ENCODE measurements at regions not wholly inside any gene's neighbourhood (a gene's known extent, or its start where the extent isn't known, plus 50 kb on each side); places are given as distances from the start of the nearest gene placed in this dataset.
"Not testable (repeated sequence)": the region's sequence is repeated elsewhere in the genome, so short reads cannot be mapped to it uniquely, and the experiment has no call there.

DNA sequence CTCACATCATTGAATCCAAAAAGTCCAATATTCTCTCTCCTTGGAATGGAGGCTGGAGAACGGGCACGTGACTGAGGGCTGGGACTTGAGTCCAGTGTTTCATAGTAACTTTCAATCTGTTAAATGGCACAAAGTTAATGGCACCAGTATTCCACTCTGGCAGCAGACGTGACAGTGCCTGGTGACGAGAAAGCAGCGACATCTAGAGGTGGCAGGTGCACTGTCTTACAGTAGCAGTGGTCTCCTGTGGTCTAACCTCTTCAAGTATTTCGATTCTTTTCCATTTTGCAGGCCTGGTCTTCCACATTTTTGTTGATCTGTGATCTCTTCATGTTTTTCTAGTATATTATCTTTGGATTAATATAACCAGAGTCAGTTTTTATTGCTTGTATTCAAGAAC lies 107.1 kb downstream of the OXSM start:
- DNase-seq, result no peak

DNA sequence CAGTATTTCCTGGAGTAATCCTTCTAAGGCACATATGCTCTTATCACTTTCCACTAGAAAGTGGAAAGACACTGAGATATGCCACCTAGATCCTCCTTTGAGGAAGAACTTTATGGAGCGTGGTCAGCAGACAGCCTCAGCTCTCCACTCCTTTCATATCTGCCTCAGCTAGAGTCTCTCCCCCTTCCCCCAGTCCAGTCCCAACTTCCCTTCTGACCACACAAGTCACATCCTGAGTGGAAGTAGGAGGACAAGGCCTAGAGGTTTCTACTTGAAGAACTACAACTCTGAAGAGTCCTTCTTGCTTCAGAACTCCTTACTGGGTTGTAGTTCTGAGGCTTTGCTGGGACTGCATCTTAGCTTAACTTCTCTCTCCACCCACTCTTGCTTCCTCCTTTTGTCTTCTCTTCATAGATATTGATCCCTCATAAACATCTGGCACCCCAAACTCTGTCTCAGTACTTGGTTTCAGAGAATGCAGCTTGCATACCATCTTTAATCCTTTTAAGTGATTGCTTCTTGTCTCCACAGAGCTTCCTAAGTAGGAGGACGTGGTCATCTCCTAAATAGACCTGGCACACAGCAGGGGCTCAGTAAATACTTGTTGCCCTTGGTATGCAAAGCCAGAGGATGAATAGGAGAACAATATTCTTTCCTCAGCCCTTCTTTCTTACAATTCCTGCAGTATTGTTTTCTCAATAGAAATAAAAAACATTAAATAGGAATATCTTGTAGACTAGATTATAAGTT lies 109.6 kb downstream of the OXSM start:
- no peak for DNase-seq

DNA sequence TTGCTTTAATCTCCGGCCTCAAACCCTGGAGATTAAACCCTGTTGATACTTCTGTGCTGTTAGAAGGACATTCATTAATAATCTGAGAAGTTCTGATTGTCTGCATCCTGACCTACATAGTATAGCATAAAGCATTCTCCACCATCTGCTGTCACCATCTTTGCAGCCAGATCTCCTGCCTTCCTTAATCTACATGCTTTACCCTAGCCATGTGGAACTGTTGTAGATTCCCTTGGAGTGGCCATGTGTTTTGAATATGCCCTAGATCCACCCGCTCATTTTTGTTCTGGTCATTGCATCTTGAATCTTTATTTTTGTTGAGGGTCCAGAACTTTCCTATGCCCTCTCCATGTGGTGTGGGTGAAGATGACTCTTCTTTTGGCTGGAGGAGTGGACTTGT lies 110.3 kb downstream of the OXSM start:
- DNase-seq, result no peak

DNA sequence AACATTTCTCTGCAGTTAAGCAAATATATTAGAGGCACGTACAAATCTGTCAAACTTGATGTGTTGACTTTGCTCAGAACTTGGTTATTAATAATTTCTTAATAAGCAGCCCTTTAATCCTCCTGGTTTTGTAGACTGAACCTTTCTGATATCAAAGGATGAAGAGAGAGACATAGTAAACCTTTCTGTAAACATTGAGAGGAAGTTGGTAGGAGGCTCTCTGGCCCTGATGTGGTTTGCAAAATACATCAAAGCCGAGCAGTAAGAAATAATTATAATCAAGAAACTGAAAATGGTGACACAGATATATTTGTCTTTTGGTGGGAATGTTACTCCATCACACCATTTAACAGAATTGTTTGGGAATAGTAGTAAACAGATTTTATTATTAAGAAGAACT lies 111.9 kb downstream of the OXSM start:
- DNase-seq, result peak; percentile 11

DNA sequence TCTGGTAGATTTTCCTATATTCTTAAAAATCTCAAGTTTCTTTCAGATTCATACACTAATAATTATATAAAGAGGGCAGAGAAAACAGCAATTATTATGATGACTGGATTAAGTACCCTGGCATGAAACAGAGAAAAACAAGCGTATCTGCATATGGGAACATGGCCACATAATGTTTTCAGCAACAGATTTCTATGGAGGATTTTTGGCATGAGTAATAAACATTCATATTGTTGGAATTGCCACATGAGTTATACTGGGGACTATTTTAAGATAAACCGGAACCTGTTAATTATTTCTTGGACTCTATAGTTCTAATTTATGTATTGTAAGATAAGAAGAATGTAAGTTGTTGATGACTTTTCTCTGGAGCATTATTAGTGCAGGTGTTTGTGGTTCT lies 112.7 kb downstream of the OXSM start:
- no peak for DNase-seq

DNA sequence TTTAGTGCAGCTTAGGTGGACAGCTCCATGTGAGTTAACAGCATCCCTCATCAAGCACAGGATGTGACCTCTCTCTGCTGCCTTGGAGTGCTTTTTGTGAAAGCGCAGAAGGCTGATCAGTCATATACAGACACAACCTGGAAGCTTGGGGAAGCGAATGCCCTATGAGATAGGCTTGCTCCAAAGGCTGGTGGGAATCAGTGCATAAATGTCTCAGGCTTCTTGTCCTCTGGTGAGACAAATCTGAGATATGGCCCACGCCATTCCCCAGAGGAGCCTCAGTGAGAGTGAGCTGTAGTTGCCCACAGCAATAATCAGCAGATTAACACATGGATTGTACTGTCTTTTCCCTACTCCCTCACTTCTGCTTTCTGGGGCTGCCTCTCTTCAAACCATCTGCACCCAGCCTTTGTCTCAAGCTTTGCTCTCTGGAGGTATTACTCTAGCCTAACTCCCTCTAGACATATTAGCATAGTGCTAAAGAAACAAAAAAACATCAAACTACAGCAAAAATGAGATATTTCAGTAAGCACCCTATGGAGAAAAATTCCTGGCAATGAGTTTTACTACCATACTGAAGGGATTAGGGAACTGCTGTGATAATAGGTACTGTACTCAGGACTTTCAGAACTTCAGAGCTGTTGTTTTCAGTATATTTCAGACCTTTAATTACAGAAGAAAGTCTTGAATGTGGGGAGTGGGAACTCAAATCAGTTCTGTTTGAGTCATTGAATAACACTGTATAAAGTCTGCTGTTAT lies 113.7 kb downstream of the OXSM start:
- DNase-seq, result no peak

DNA sequence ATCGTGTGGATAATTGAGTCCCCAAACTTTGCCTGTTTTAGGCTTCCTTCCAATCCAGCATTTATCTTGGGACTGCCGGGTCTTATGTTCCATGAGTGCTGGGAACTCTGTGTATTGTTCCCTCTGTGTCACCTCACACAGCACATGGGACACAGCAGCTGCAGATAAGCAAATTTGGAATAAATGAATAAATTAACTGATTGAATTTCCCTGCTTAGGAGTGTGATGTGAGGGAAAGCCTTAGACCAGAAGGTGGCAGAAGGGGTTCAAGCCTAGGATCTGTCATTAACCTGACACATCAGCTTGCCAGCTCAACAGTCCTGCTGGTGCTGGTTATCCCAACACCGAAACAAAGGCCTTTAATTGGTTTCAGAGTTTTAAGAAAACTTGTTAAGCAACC lies 114.3 kb downstream of the OXSM start:
- no peak for DNase-seq

DNA sequence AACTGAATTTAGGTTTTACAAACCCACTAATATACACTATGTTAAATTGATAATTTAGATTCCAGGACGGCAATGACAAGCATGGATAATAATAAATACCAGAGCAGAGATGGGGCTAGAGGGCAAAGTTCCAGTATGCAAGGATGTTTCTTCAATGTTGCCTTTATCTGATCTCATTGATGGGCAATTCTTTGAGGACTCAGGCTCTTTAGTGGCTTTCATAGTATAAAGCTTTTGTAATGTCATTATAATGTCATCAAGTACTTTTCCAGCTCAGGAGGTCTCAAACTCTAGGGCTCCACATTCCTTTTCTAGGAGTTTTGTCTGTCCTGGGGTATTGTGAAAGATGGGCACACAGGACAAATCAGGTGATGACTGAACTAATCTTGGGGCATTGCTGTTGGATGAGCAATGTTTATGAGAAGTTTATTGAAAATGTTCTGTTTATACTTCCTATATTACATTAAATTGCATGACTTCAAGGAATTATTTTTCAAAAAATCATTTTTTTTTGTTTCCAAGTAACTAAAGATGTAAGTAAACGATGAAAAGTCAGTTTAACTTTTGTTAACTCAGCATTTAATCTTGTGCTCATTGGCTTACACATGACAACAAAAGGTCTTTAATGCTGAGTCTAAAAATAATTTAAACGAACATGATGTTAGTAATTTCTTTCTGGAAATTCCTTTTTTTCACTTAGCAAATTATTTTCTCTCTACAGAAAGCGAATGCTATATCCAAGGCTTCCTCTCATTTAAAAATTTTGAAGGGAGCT lies 116.4 kb downstream of the OXSM start:
- DNase-seq, result no peak

DNA sequence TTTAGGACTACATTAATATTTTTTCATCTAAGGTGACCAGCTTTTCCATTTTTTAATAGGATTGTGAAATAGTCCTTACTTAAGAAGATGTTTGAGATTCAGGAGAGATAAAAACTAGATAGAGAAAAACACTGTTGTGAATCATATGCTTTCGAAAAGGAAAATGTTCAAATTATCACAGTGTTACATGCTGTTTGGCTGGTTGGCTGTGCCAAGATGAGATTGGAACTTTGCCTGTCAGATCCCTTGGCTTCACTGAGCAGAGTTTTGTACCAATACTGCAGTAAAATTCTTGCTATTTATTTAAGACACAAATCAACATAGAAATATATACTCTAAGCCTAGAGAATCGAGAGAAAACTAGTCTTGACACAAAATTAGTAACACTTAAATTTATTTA lies 117.2 kb downstream of the OXSM start:
- DNase-seq, result no peak

DNA sequence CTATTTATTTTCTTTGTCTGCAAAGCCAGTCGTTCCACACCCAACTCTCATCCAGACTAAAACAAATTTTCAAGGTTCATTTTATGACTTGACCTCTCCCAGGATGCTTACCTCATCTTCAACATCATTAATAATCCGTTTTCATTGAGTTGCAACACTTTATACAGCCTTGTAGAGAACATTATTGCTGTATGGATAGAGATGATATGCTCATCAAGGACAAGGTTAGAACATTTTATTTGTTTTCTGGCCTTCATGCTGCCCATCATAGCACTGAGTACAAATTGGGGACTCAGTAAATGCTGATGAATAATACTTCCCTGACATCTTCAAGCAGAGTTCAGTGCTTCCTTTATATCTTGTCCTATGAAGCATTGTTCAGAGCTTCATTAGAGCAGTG lies 120.2 kb downstream of the OXSM start:
- DNase-seq, result no peak

DNA sequence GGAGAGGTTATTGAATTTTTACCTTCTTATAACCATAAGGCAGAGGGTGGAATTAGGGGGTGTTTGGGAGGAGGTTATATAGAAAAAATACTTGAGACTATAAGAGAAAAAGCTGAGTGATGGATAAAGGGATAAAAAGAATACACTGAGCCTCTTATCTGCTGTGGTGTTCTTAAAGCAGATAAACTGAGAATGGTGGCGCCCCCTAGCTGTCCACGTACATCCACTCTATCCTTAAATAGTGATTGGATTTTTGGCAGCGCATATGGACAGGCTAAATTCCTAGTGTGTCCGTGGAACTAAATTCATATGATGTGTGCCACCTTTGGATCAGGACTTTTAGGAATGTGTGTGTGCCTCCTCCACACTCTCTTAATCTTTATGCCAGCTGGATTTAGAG lies 121.1 kb downstream of the OXSM start:
- peak; percentile 24 for DNase-seq

DNA sequence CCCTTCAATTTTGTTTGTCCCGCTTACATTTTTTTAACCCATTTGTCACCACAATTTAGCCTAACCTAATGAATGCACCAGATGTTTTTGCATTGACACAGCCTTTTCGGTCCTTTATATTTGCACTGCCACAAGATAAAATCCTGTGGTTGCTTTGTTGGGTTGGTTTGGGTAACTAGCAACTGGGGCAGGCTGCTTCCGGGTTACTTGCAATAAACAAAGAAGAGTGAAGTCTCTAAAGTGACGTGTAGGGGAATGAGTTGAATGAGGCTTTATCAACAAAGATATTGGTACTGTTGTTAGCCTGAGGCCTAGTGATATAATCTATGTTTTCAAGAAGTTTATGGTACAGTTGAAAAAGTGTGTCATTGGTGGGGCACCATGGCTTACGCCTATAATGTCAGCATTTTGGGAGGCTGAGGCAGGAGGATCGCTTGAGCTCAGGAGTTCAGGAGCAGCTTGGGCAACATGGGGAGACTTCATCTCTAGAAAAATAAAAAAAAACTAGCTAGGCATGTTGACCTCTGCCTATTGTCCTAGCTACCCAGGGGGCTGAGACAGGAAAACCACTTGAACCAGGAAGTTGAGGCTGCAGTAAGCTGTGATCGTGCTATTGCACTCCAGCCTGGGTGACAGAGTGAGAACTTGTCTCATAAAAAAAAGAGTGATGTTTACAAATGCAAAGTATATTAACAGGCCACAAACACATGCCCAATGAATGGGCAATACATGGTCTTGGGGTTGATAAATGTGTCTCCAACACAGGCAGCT lies 121.8 kb downstream of the OXSM start:
- peak; percentile 56 for DNase-seq

DNA sequence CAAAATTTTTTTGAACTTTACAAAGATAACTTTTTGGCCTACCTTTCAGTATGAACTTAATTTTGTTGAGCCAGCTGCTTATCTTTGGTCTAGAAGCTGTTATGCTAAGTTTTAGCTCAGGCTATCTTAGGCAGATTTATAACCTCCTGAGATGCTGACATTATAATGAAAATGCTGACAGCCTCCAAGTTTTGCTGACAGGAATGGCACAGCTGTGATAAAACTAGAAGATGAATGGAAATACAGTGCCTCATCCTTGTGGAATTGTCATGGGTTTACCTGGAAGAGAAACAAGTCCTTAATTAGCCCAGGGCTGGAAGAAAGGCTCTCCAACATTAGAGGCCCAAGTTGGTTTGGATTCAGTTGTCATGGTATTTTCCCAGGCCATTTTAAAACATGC lies 123.3 kb downstream of the OXSM start:
- DNase-seq, result no peak

DNA sequence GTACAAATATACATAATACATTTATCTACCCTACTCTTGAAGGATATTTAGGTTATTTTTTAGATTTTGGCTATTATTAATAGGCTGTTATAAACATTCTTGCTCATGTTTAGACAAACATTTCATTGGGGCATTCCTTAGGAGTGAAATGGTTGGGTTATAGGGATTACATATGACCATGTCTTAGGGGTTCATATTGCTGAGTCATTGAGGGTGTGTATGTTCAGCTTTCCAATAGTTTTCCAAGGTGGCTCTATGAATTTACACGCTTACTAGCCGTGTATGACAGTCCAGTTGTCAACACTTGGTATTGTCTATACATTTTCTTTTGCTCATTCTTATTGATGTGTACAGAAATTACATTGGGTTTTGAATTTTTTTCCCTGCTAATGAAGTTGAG lies 125.8 kb downstream of the OXSM start:
- DNase-seq, result no peak

DNA sequence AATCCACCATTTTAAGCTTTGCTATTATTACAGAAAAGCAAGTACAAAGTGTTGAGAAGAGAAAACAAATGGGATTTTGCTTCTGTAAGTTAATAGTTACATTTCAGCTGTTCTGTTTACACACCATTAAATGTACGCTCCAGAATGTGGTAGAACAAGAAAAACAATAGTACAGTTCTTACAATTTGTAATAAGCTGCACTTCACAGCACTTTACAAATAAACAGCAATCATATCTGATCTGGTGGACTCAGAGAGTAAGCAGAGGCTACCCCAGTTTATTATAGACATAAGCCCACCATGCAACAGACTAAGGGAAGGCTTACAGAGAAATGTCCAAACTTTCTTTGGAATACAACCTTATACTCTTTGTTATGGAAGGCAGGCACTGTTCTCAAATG lies 126.4 kb downstream of the OXSM start:
- DNase-seq, result no peak

DNA sequence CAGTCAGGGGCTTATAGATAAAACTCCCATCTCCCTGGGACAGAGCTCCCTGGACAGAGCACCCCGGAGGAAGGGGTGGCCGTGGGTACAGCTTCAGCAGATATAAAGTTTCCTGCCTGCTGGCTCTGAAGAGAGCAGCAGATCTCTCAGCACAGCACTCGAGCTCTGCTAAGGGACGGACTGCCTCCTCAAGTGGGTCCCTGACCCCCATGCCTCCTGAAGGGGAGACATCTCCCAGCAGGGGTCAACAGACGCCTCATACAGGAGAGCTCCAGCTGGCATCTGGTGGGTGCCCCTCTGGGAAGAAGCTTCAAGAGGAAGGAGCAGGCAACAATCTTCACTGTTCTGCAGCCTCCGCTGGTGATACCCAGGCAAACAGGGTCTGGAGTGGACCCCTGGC lies 142.1 kb downstream of the OXSM start:
- not testable (repeated sequence) for DNase-seq

DNA sequence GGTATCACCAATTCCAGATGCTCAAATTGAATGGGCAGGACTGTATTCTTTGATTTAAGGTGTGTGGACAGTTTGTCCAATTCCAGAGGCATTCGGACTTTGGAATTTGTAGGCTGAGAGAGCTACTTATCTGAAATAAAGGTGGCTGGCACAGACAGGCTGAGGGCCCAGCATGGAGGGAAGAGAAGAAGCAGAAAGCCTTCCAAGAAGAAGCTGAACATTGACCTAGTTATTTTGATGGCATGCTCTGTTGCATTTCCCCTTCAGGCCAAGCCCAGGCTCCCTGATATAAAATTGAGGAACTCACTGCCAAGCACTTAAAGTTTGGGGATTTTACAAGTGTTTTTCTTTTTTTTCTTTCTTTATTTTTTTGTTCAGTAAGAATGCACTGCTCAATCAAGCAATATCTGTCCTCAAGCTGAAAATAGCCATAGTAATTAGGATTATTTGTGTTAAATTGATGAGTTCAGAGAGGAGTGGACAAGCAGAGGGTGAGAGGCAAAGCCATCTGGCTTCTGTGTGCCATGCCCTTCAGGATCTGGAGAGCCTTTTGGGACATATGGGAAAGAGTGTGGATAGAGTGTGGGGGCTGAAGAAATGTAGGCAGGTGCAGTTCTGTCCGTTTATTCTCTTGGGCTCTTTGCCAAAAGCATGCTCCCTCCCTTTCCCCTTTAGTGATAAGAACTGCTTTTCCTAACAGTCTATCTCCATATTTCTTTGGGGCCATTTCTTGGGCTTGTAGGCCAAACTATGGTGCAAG lies 148.9 kb downstream of the OXSM start:
- no peak for DNase-seq

DNA sequence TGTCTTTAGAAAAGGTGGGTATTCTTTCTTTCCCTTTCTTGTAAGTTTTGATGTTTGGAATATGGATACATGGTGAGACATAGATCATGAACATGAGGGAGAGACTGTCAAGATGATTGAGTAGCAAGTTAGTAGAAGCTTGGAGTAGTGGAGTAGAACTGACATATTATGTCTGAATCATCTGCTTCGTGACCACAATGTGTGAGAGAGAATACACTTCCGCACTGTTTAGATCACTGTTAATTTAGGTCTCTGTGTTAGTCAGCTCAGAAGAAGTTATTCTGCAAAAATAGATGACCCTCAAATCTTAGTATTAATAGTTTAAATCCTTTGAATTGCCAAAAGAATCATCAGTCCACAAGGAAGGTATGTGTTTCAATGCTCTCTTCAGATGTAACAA lies 151.0 kb downstream of the OXSM start:
- DNase-seq, result no peak

DNA sequence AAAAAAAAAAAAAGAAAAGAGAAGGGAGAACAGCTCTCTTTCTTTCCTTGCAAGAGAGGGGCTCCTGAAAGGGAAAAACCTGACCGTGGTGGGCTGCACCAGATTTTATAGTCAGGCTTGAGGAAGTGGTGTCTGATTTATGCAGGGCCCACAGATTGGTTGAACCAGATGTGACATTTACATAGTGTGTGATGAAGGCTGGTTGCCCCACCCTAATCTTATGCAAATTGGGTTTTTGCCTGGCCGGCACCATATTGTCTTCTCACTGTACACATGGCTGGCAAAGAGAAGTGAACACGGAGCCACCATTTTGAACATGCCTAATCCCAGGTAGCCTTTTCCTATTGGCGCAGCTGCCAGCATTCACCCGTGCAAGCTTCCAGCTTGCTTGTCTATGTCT lies 154.4 kb downstream of the OXSM start:
- DNase-seq, result no peak

DNA sequence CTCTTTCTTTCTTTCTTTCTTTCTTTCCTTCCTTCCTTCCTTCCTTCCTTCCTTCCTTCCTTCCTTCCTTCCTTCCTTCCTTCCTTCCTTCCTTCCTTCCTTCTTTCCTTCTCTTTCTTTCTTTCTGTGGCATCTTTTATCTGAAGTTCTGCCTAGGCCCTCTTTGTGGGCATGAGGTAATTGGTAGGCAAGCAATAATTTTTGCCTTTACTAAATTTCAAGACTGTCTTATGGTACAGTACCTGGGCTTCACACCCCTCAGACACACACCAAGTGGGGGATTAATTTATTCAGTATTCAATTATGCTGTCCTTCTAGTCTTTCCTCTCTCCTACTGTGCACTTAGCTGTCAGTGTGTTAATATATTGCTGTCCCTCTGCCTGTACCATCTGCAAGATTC lies 155.5 kb downstream of the OXSM start:
- no peak for DNase-seq

DNA sequence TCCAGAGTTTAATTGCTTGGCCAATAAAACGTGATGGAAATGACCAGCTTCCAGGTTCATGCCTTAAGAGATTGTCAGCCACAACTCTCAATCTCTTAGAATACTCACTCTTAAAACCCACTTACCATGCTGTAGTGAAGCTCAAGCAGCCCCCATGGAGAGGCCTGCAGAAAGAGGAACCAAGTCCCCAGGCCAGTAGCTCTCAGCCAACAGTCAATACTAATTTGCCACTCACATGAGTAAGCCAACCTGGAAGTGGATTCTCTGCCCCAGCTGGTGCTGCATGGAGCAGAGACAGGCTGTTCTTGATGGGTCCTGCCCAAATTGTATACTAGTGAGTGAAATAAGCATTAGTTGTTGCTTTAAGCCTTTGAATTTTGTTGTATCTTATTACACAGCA lies 155.9 kb downstream of the OXSM start:
- DNase-seq, result no peak

DNA sequence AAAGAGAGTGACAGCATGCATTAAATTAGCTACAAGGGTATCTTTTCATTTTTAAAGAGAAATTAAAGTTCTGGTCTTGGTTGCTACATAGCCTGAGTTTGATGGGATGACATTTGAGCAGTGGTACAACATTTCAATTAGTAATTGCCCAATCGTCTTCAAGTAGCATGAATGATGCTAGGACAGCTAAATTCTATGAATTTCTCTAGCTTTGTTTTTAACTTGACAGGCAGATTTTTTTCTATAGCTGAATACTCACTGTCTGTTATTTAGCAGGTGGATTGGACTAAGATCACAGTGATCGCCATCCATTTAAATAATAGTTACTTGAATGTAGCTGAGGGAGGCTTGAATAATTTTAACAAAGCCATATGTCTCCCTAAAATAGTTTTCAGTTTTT lies 162.2 kb downstream of the OXSM start:
- DNase-seq, result no peak

All from CD4-positive, alpha-beta T cell treated with Interleukin-10 for 1 hour (primary cell).